GM12865 (cell line): ENCODE measurements at regions not wholly inside any gene's neighbourhood (a gene's known extent, or its start where the extent isn't known, plus 50 kb on each side); places are given as distances from the start of the nearest gene placed in this dataset.

Experiments
- DNase-seq: peaks from one replicate; pipeline ENCODE4 v3.0.0; 2010; ENCODE audit warnings: low read depth
- H3K4me3 ChIP-seq: 2 replicates; pipeline ENCODE4 v1.5.1; 2011; ENCODE audit warnings: mild to moderate bottlenecking, low read depth, low read length, control low read depth
- CTCF ChIP-seq: IDR thresholded peaks from 2 replicates; pipeline ENCODE4 v1.5.1; 2011; ENCODE audit warnings: low read length, control low read depth, low read depth, inconsistent platforms; ENCODE audit not compliant: insufficient read depth; ENCODE audit errors: missing control alignments

- H3K4me3 ChIP-seq: no peak overlapping the region
- no peak for TF ChIP-seq CTCF
- DNase-seq: no peak
Observed at GRCh38 chr18:7413906-7414305, 153.2 kb upstream of the PTPRM start.

GRCh38 chr18:7414459-7414858 lies 152.7 kb upstream of the PTPRM start:
- no peak for TF ChIP-seq CTCF
- no peak overlapping the region for H3K4me3 ChIP-seq
- DNase-seq: no peak

- no peak for TF ChIP-seq CTCF
- H3K4me3 ChIP-seq: no peak overlapping the region
- no peak for DNase-seq
Observed at GRCh38 chr18:7415081-7415894, 151.8 kb upstream of the PTPRM start.

- no peak for TF ChIP-seq CTCF
- no peak overlapping the region for H3K4me3 ChIP-seq
- no peak for DNase-seq
Observed at GRCh38 chr18:7417727-7418126, 149.4 kb upstream of the PTPRM start.

- no peak for TF ChIP-seq CTCF
- H3K4me3 ChIP-seq: no peak overlapping the region
- no peak for DNase-seq
Observed at GRCh38 chr18:7429831-7430230, 137.3 kb upstream of the PTPRM start.

- no peak for TF ChIP-seq CTCF
- no peak overlapping the region for H3K4me3 ChIP-seq
- DNase-seq: no peak
Observed at GRCh38 chr18:7436166-7436565, 130.9 kb upstream of the PTPRM start.

GRCh38 chr18:7437870-7438269 lies 129.2 kb upstream of the PTPRM start:
- H3K4me3 ChIP-seq: no peak overlapping the region
- no peak for TF ChIP-seq CTCF
- DNase-seq: no peak
